Upper lobe of left lung (tissue), 6 donors: ENCODE measurements at regions not wholly inside any gene's neighbourhood (a gene's known extent, or its start where the extent isn't known, plus 50 kb on each side); places are given as distances from the start of the nearest gene placed in this dataset.

Experiments used
- ATAC-seq, 2 donors: fragments of 200-7000 bp; cut with Tn5 transposase; one replicate each; pipeline ENCODE4 v1.9.1; 2022; ENCODE audit warnings: mild to moderate bottlenecking in 2 of 2, moderate library complexity in 2 of 2; ENCODE audit not compliant: low FRiP score in 2 of 2
- DNase-seq, 2 donors: peaks; one replicate each; pipeline ENCODE4 v3.0.0-alpha.2; 2019 to 2020
- H3K27ac ChIP-seq, 4 donors: fragments of 200-600 bp; sonication (generic); one replicate each; pipeline ENCODE4 v1.5.1; 2016 to 2019
- H3K27me3 ChIP-seq, 4 donors: fragments of 200-600 bp; sonication (generic); one replicate each; pipeline ENCODE4 v1.5.1; 2017 to 2019
- H3K36me3 ChIP-seq, 4 donors: fragments of 200-600 bp; sonication (generic); one replicate each; pipeline ENCODE4 v1.5.1; 2016 to 2019
- H3K4me1 ChIP-seq, 4 donors: fragments of 200-600 bp; sonication (generic); one replicate each; pipeline ENCODE4 v1.5.1; 2018 to 2019
- H3K4me3 ChIP-seq, 4 donors: fragments of 200-600 bp; sonication (generic); one replicate each; pipeline ENCODE4 v1.5.1; 2017 to 2019; ENCODE audit warnings: mild to moderate bottlenecking in 2 of 4, moderate library complexity in 1 of 4
- H3K9me3 ChIP-seq, 4 donors: fragments of 200-600 bp; sonication (generic); one replicate each; pipeline ENCODE4 v1.5.1; 2018 to 2019
- CTCF ChIP-seq, 6 experiments: fragments of 450-650 bp in 4 of 6; fragments of 200-600 bp in 2 of 6; sonication (generic) in 2 of 6; IDR thresholded peaks; one replicate each; pipeline ENCODE4 v1.5.1; 2016 to 2019; ENCODE audit warnings: antibody characterized with exemption in 6 of 6
- EP300 ChIP-seq, 4 donors: sonication (generic); formaldehyde crosslinking; IDR thresholded peaks; one replicate each; pipeline ENCODE4 v1.5.1; 2017; ENCODE audit warnings: antibody characterized with exemption in 4 of 4, control low read depth in 2 of 4
- POLR2A ChIP-seq, 4 donors: fragments of 450-650 bp; IDR thresholded peaks; one replicate each; pipeline ENCODE4 v1.5.1; 2016 to 2017; ENCODE audit warnings: antibody characterized with exemption in 4 of 4, mild to moderate bottlenecking in 2 of 4
- POLR2AphosphoS5 ChIP-seq, 2 donors: sonication (generic); formaldehyde crosslinking; IDR thresholded peaks; one replicate each; pipeline ENCODE4 v1.5.1; 2017; ENCODE audit warnings: antibody characterized with exemption in 2 of 2
- WGBS, 2 donors: methylation state at CpG; one replicate each; pipeline ENCODE4 v1.1.5; 2017 to 2018; 5-methylcytosine and 5-hydroxymethylcytosine counted together
- donor health status: DM: no; HTN: no; CAD: no; lungs with moderate emphysema.
- donor health status: DM: no; HTN: yes; CAD: no; lungs with severe emphysema.

DNA sequence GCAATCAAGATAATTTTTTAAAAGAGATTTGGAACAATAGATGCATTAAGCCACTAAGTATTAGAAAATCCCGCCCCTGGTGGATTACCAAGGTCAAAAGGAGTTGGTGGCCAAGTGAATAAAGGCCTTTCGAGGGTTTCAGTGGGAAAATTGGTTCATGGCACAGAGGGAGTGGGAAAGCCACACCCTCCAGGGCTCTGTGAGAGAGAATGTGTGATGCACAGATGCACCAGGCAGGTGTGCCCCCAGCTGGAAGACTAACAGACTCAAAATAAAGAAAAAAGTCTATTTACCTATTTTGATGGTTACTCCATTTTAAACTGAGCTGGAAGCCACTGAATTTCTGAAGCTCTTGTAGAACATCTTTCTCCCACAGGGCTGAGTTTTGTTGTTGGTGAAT is 278.0 kb downstream of the DRD1 start:
- 56 to 68% methylated on average over 2 of the region's 2 CpGs for whole genome bisulfite sequencing, 2 donors
- no peak for ATAC-seq

GRCh38 chr5:175163586-175164275 is 280.3 kb downstream of the DRD1 start:
- no peaks in the 10 kb centered on the region for H3K9me3 ChIP-seq
- WGBS, 2 donors: 49 to 56% methylated on average over 10 of the region's 10 CpGs
- no peaks in the 10 kb centered on the region for H3K27me3 ChIP-seq
- H3K4me1 ChIP-seq: no peaks in the 10 kb centered on the region
- H3K36me3 ChIP-seq: no peaks in the 10 kb centered on the region
- no peak for TF ChIP-seq CTCF (IDR thresholded peaks at IDR 0.05)
- no peak for TF ChIP-seq POLR2AphosphoS5 (IDR thresholded peaks at IDR 0.05)
- no peak for TF ChIP-seq POLR2A (IDR thresholded peaks at IDR 0.05)
- TF ChIP-seq EP300 (IDR thresholded peaks at IDR 0.05): no peak
- DNase-seq (no peak), ATAC-seq (no peak)
- H3K4me3 ChIP-seq: no peak overlapping the region
- no peak overlapping the region for H3K27ac ChIP-seq

More for the DNA sequence above, 278.0 kb downstream of the DRD1 start:
- DNase-seq: no peak
- H3K27me3 ChIP-seq: no peaks in the 10 kb centered on the region
- H3K36me3 ChIP-seq: no peaks in the 10 kb centered on the region
- H3K9me3 ChIP-seq: no peaks in the 10 kb centered on the region
- no peak overlapping the region for H3K27ac ChIP-seq
- TF ChIP-seq POLR2A (IDR thresholded peaks at IDR 0.05) (no peak), EP300 (IDR thresholded peaks at IDR 0.05) (no peak), CTCF (IDR thresholded peaks at IDR 0.05) (no peak), POLR2AphosphoS5 (IDR thresholded peaks at IDR 0.05) (no peak)
- no peak overlapping the region for H3K4me3 ChIP-seq
- H3K4me1 ChIP-seq: no peaks in the 10 kb centered on the region

GRCh38 chr5:175162036-175162435 is 281.9 kb downstream of the DRD1 start:
- H3K27ac ChIP-seq: no peak overlapping the region
- TF ChIP-seq POLR2A (IDR thresholded peaks at IDR 0.05) (no peak), CTCF (IDR thresholded peaks at IDR 0.05) (no peak), POLR2AphosphoS5 (IDR thresholded peaks at IDR 0.05) (no peak), EP300 (IDR thresholded peaks at IDR 0.05) (no peak)
- H3K9me3 ChIP-seq: no peaks in the 10 kb centered on the region
- no peak overlapping the region for H3K4me3 ChIP-seq
- ATAC-seq (no peak), DNase-seq (peak in 1 of 2 donors; percentile 1)
- H3K36me3 ChIP-seq: no peaks in the 10 kb centered on the region
- H3K27me3 ChIP-seq: no peaks in the 10 kb centered on the region
- WGBS, 2 donors: 63% methylated on average over 6 of the region's 6 CpGs
- H3K4me1 ChIP-seq: no peaks in the 10 kb centered on the region

GRCh38 chr5:175159956-175160355 is 284.0 kb downstream of the DRD1 start:
- ATAC-seq (no peak), DNase-seq (no peak)
- H3K4me1 ChIP-seq: no peaks in the 10 kb centered on the region
- TF ChIP-seq CTCF (IDR thresholded peaks at IDR 0.05): no peak
- TF ChIP-seq POLR2AphosphoS5 (IDR thresholded peaks at IDR 0.05): no peak
- no peak for TF ChIP-seq EP300 (IDR thresholded peaks at IDR 0.05)
- no peak for TF ChIP-seq POLR2A (IDR thresholded peaks at IDR 0.05)
- no peak overlapping the region for H3K4me3 ChIP-seq
- H3K36me3 ChIP-seq: no peaks in the 10 kb centered on the region
- no peaks in the 10 kb centered on the region for H3K9me3 ChIP-seq
- 79 to 80% methylated on average over 3 of the region's 3 CpGs for WGBS, 2 donors
- no peaks in the 10 kb centered on the region for H3K27me3 ChIP-seq
- no peak overlapping the region for H3K27ac ChIP-seq

- ATAC-seq (no peak), DNase-seq (no peak)
- H3K27me3 ChIP-seq: no peaks in the 10 kb centered on the region
- no peaks in the 10 kb centered on the region for H3K4me1 ChIP-seq
- no peak overlapping the region for H3K27ac ChIP-seq
- H3K4me3 ChIP-seq: no peak overlapping the region
- TF ChIP-seq POLR2AphosphoS5 (IDR thresholded peaks at IDR 0.05) (no peak), CTCF (IDR thresholded peaks at IDR 0.05) (no peak), EP300 (IDR thresholded peaks at IDR 0.05) (no peak), POLR2A (IDR thresholded peaks at IDR 0.05) (no peak)
- H3K9me3 ChIP-seq: peaks cover 0 to 11% (median 3%) of the 10 kb centered on the region in 4 donors
- no peaks in the 10 kb centered on the region for H3K36me3 ChIP-seq
- 73 to 78% methylated on average over 8 of the region's 8 CpGs for WGBS, 2 donors
Measured at GRCh38 chr5:175148636-175149172, 295.3 kb downstream of the DRD1 start.
